IPS-NIHi7 (cell line): ENCODE measurements at regions not wholly inside any gene's neighbourhood (a gene's known extent, or its start where the extent isn't known, plus 50 kb on each side); places are given as distances from the start of the nearest gene placed in this dataset.
A peak's percentile ranks its signal among the peaks of the same experiment; 100 is the strongest.
"Not testable (repeated sequence)": the region's sequence is repeated elsewhere in the genome, so short reads cannot be mapped to it uniquely, and the experiment has no call there.

Experiments
- DNase-seq: peaks from one replicate; pipeline ENCODE4 v3.0.0; 2012; ENCODE audit warnings: mixed read lengths; ENCODE audit errors: extremely low spot score

- no peak for DNase-seq
Observed at GRCh38 chr9:135379540-135380267, 99.9 kb upstream of the PPP1R26 start.

GRCh38 chr9:135380311-135380960 lies 99.1 kb upstream of the PPP1R26 start:
- DNase-seq = no peak

- DNase-seq = no peak
Observed at GRCh38 chr9:135381762-135382310, 97.7 kb upstream of the PPP1R26 start.

- no peak for DNase-seq
Observed at GRCh38 chr9:135384226-135384625, 95.4 kb upstream of the PPP1R26 start.

GRCh38 chr9:135384815-135385405 lies 94.7 kb upstream of the PPP1R26 start:
- not testable (repeated sequence) for DNase-seq

- no peak for DNase-seq
Observed at GRCh38 chr9:135385793-135386192, 93.8 kb upstream of the PPP1R26 start.

GRCh38 chr9:135387976-135388375 lies 91.6 kb upstream of the PPP1R26 start:
- DNase-seq = no peak

GRCh38 chr9:135388530-135388929 lies 91.1 kb upstream of the PPP1R26 start:
- DNase-seq = no peak

GRCh38 chr9:135391759-135392158 lies 87.8 kb upstream of the PPP1R26 start:
- no peak for DNase-seq

- DNase-seq = peak; percentile 62
Observed at GRCh38 chr9:135392511-135392910, 87.1 kb upstream of the PPP1R26 start.

- DNase-seq = no peak
Observed at GRCh38 chr9:135394131-135394530, 85.5 kb upstream of the PPP1R26 start.

- no peak for DNase-seq
Observed at GRCh38 chr9:135394699-135395645, 84.6 kb upstream of the PPP1R26 start.

GRCh38 chr9:135397142-135397541 lies 82.4 kb upstream of the PPP1R26 start:
- no peak for DNase-seq

GRCh38 chr9:135399000-135399649 lies 80.5 kb upstream of the PPP1R26 start:
- no peak for DNase-seq

- no peak for DNase-seq
Observed at GRCh38 chr9:135400496-135400895, 79.1 kb upstream of the PPP1R26 start.

GRCh38 chr9:135401218-135401617 lies 78.4 kb upstream of the PPP1R26 start:
- DNase-seq = no peak

GRCh38 chr9:135402048-135402738 lies 77.4 kb upstream of the PPP1R26 start:
- no peak for DNase-seq

GRCh38 chr9:135402739-135403695 lies 76.6 kb upstream of the PPP1R26 start:
- DNase-seq = no peak

GRCh38 chr9:135403733-135404450 lies 75.7 kb upstream of the PPP1R26 start:
- no peak for DNase-seq
